ENCODE measurements at regions not wholly inside any gene's neighbourhood (a gene's known extent, or its start where the extent isn't known, plus 50 kb on each side); places are given as distances from the start of the nearest gene placed in this dataset.

- H2AFZ ChIP-seq (ENCODE audit: low read length) = no peak overlapping the region
- no peak overlapping the region for H3K27ac ChIP-seq (ENCODE audit: insufficient read length, low read depth, low read length)
- no peaks in the 10 kb centered on the region for H3K79me2 ChIP-seq (ENCODE audit: insufficient read depth, low read length)
- WGBS (ENCODE audit: extremely low coverage, insufficient read length, low lambda C conversion rate) = no CpG with 5 or more reads among the region's 1 CpG
- no peaks in the 10 kb centered on the region for H3K27me3 ChIP-seq (ENCODE audit: insufficient read depth, low read length)
- H3K23ac ChIP-seq (ENCODE audit: insufficient read length, low read depth, low read length) = no peak overlapping the region
- H3K4me1 ChIP-seq (ENCODE audit: insufficient read depth, low read length) = no peaks in the 10 kb centered on the region
- H3T11ph ChIP-seq (ENCODE audit: low read length) = no peak overlapping the region
- H3K18ac ChIP-seq (ENCODE audit: insufficient read length, low read depth, low read length) = no peak overlapping the region
- peaks cover 0 to 5% (median 1%) of the 10 kb centered on the region in 3 experiments; a peak in 4 of 7 replicates for H3K36me3 Mint-ChIP-seq (ENCODE audit: insufficient read depth in 1 of 3, low read depth in 3 of 3)
- no peak overlapping the region for H3K4ac ChIP-seq (ENCODE audit: low read depth, low read length)
- no peak overlapping the region for H3K9ac ChIP-seq (ENCODE audit: extremely low read depth, insufficient read length, low read length)
- H4K8ac ChIP-seq (replicated peaks; ENCODE audit: insufficient read length, low read depth, low read length) = no peak overlapping the region
- no peak overlapping the region for H2BK15ac ChIP-seq (ENCODE audit: low read depth, low read length)
- H2BK20ac ChIP-seq (ENCODE audit: low read depth, low read length, poor library complexity, severe bottlenecking) = no peak overlapping the region
- H3K4me2 ChIP-seq (ENCODE audit: insufficient read depth, insufficient read length, low read length) = no peak overlapping the region
- no peak overlapping the region for H4K5ac ChIP-seq (ENCODE audit: insufficient read length, low read depth, low read length)
- H3K23me2 ChIP-seq (ENCODE audit: insufficient read length, low read depth, low read length, poor library complexity, severe bottlenecking) = no peaks in the 10 kb centered on the region
- H3K27me3 Mint-ChIP-seq (ENCODE audit: low read depth) = no peaks in the 10 kb centered on the region; the same call in 1 of the 2 replicates
- no peaks in the 10 kb centered on the region for H3K9me3 ChIP-seq (ENCODE audit: control insufficient read depth, low read depth, low read length)
- H2AK5ac ChIP-seq (ENCODE audit: insufficient read length, low read length) = no peak overlapping the region
- no peak for TF ChIP-seq CTCF (conservative IDR thresholded peaks at IDR 0.05)
- H4K20me1 ChIP-seq (ENCODE audit: control insufficient read depth, insufficient read depth, insufficient read length) = no peaks in the 10 kb centered on the region
- no peak overlapping the region for H2BK12ac ChIP-seq (ENCODE audit: insufficient read length, low read depth, low read length)
- H4K91ac ChIP-seq (ENCODE audit: insufficient read length, low read depth, low read length) = no peak overlapping the region
- H3K14ac ChIP-seq (ENCODE audit: insufficient read depth, low read length) = no peak overlapping the region
- no peak overlapping the region for H2BK5ac ChIP-seq (ENCODE audit: insufficient read length, low read length)
- H3K56ac ChIP-seq (ENCODE audit: insufficient read length, low read depth, low read length) = no peak overlapping the region
- H2BK120ac ChIP-seq (ENCODE audit: low read depth, low read length, poor library complexity, severe bottlenecking) = no peak overlapping the region
- H3K4me1 Mint-ChIP-seq = no peaks in the 10 kb centered on the region
- no peak overlapping the region for H3K27ac Mint-ChIP-seq
- H3K4me3 Mint-ChIP-seq = no peak overlapping the region
- H3K9me3 Mint-ChIP-seq = peaks cover 0 to 2% of the 10 kb centered on the region in 2 experiments; a peak in 2 of 5 replicates
- no peaks in the 10 kb centered on the region for H3K79me1 ChIP-seq (ENCODE audit: insufficient read depth, low read depth, low read length, poor library complexity, severe bottlenecking)
- no peak for DNase-seq
Measured at GRCh38 chr15:36186376-36186775, 393.1 kb upstream of the CDIN1 start.

Measured in H9 (cell line).